GM10248 (cell line): ENCODE measurements at regions not wholly inside any gene's neighbourhood (a gene's known extent, or its start where the extent isn't known, plus 50 kb on each side); places are given as distances from the start of the nearest gene placed in this dataset.
"Not testable (repeated sequence)": the region's sequence is repeated elsewhere in the genome, so short reads cannot be mapped to it uniquely, and the experiment has no call there.

Experiments used
- CTCF ChIA-PET: fragments of 300-600 bp; sonication (Branson Sonifier 250); formaldehyde crosslinking; extraction: SDS; loops from one replicate; lab custom pipeline; 2021; ENCODE audit warnings: antibody characterized with exemption; lab: Yijun Ruan, JAX
- POLR2A ChIA-PET: fragments of 350-650 bp; sonication (Branson Sonifier 250); formaldehyde crosslinking; extraction: SDS; loops from one replicate; lab custom pipeline; 2020; ENCODE audit warnings: antibody characterized with exemption; lab: Yijun Ruan, JAX
- DNase-seq: peaks from one replicate; pipeline ENCODE4 v3.0.0; 2012; ENCODE audit errors: extremely low spot score
- CTCF ChIP-seq: IDR thresholded peaks from 2 replicates; pipeline ENCODE4 v1.5.1; 2012; ENCODE audit warnings: mild to moderate bottlenecking, low read depth; ENCODE audit errors: extremely low read depth, missing control alignments, control extremely low read depth

- no peak for DNase-seq
- CTCF ChIA-PET = interaction anchor here (1.2 to 1.5 kb wide), 3 partner anchors 9 to 19 kb away, joined by 3 to 7 read pairs (median 3); no protein-coding TSS in a partner anchor
- POLR2A ChIA-PET = no interaction called here
- no peak for TF ChIP-seq CTCF
Observed at GRCh38 chr3:152688313-152688712, 146.6 kb upstream of the P2RY1 start.

GRCh38 chr3:152692326-152692725, 142.6 kb upstream of the P2RY1 start:
- POLR2A ChIA-PET, DNase-seq, CTCF ChIA-PET: not testable (repeated sequence)

GRCh38 chr3:152693521-152694250, 141.2 kb upstream of the P2RY1 start:
- CTCF ChIA-PET, DNase-seq, POLR2A ChIA-PET: not testable (repeated sequence)

GRCh38 chr3:152695840-152696239, 139.1 kb upstream of the P2RY1 start:
- POLR2A ChIA-PET = no interaction called here
- TF ChIP-seq CTCF = no peak
- no peak for DNase-seq
- CTCF ChIA-PET = interaction anchor here (0.8 to 1.3 kb wide), 4 partner anchors 8 to 31 kb away, joined by 3 to 5 read pairs (median 3); no protein-coding TSS in a partner anchor

GRCh38 chr3:152696962-152697361, 138.0 kb upstream of the P2RY1 start:
- no peak for TF ChIP-seq CTCF
- ChIA-PET POLR2A (no interaction called here), CTCF (no interaction called here)
- DNase-seq = no peak

- ChIA-PET CTCF (interaction anchor here (1.0 to 1.6 kb wide), 4 partner anchors 8 to 19 kb away, joined by 3 read pairs; no protein-coding TSS in a partner anchor), POLR2A (interaction anchor here (0.5 kb wide), 1 partner anchor 205 kb away, joined by 3 read pairs; no protein-coding TSS in a partner anchor)
- no peak for TF ChIP-seq CTCF
- DNase-seq = no peak
Observed at GRCh38 chr3:152703245-152703890, 131.6 kb upstream of the P2RY1 start.

GRCh38 chr3:152706991-152707713, 127.8 kb upstream of the P2RY1 start:
- POLR2A ChIA-PET = no interaction called here
- DNase-seq = no peak
- CTCF ChIA-PET = interaction anchor here (0.8 to 1.7 kb wide), 3 partner anchors 12 to 18 kb away, joined by 3 to 5 read pairs (median 3); no protein-coding TSS in a partner anchor
- no peak for TF ChIP-seq CTCF
